ENCODE measurements at regions not wholly inside any gene's neighbourhood (a gene's known extent, or its start where the extent isn't known, plus 50 kb on each side); places are given as distances from the start of the nearest gene placed in this dataset.

DNA sequence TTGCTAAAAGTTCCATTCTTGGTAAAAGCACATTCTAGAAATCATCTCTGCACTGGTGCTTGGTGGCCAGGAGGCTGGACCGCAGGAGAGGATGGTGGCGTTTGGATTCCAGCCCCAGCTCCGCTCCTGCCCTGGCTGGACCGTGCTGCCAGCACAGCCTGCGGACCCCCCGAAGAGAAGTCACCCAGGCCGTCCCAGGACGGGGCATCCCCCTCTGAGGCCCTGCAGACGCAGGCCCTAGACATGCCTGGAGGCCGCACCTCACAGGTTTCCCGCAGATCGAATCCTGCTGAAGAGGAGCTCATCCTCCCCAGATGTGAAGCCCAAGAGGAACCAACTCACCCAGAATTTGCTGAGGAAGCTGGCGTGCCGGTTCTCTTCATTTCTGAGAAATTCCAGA, 159.0 kb downstream of the TEX29 start:
- Mint-ChIP-seq H3K36me3 (no peaks in the 10 kb centered on the region), H3K27ac (no peak overlapping the region), H3K9me3 (0 out of 2 replicates have a peak, but pooled peaks cover 3% of the 10 kb centered on the region), H3K27me3 (ENCODE audit: low read depth) (no peaks in the 10 kb centered on the region), H3K4me1 (0 out of 2 replicates have a peak, but pooled peaks cover 4% of the 10 kb centered on the region), H3K4me3 (no peak overlapping the region)
- ATAC-seq (no peak), DNase-seq (ENCODE audit: low spot score) (no peak)
- TF ChIP-seq MXD4 (CRISPR knock-in tag; IDR thresholded peaks at IDR 0.05; ENCODE audit: borderline replicate concordance) (no peak), ZNF671 (CRISPR knock-in tag; IDR thresholded peaks at IDR 0.05) (no peak)
- ChIA-PET POLR2A (no interaction called here), CTCF (interaction anchor here (1.1 to 1.7 kb wide), 2 partner anchors 25 to 39 kb away, joined by 3 to 7 read pairs; no protein-coding TSS in a partner anchor)

DNA sequence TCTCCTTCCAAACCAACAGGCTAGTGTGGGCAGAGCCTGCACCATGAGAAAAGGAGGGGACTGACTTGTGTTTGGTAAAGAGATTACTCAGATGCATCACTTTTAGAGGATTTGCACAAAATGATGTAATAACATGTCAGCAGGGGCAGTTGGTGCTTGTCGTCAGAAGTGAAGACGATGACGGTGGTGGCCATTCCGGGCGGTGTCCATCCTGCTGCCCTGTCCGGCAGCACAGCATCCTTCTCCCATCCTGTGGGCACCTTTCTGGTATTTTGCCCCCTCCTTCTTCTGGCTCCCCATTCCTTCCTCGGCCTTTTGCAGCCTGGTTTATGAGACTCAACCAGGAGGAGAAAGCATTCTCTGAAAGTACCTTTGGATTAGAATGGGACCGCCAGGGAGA, 160.1 kb downstream of the TEX29 start:
- Mint-ChIP-seq H3K4me1 (0 out of 2 replicates have a peak, but pooled peaks cover 4% of the 10 kb centered on the region), H3K27ac (no peak overlapping the region), H3K36me3 (peaks cover 1% of the 10 kb centered on the region; the same call in 1 of the 2 replicates), H3K27me3 (ENCODE audit: low read depth) (no peaks in the 10 kb centered on the region), H3K9me3 (peaks cover 7% of the 10 kb centered on the region), H3K4me3 (no peak overlapping the region)
- ChIA-PET POLR2A (no interaction called here), CTCF (interaction anchor here (1.5 to 1.7 kb wide), 2 partner anchors 24 kb away, joined by 4 to 7 read pairs; no protein-coding TSS in a partner anchor)
- no peak for TF ChIP-seq ZBTB21 (CRISPR knock-in tag; IDR thresholded peaks at IDR 0.05; ENCODE audit: borderline replicate concordance)
- TF ChIP-seq TCF7 (CRISPR knock-in tag; IDR thresholded peaks at IDR 0.05; ENCODE audit: low read depth) = no peak
- TF ChIP-seq ZNF281 (CRISPR knock-in tag; IDR thresholded peaks at IDR 0.05) = no peak
- TF ChIP-seq ZNF121 (CRISPR knock-in tag; IDR thresholded peaks at IDR 0.05) = no peak
- no peak for TF ChIP-seq ZNF138 (CRISPR knock-in tag; conservative IDR thresholded peaks at IDR 0.05)
- TF ChIP-seq CDX4 (CRISPR knock-in tag; IDR thresholded peaks at IDR 0.05; ENCODE audit: borderline replicate concordance) = no peak
- no peak for TF ChIP-seq CBFB (CRISPR knock-in tag; IDR thresholded peaks at IDR 0.05; ENCODE audit: low read depth)
- TF ChIP-seq IRF1 (CRISPR knock-in tag; IDR thresholded peaks at IDR 0.05) = no peak
- TF ChIP-seq ZNF423 (CRISPR knock-in tag; IDR thresholded peaks at IDR 0.05) = no peak
- no peak for TF ChIP-seq OVOL2 (CRISPR knock-in tag; IDR thresholded peaks at IDR 0.05; ENCODE audit: borderline replicate concordance)
- TF ChIP-seq, protein P1, sequence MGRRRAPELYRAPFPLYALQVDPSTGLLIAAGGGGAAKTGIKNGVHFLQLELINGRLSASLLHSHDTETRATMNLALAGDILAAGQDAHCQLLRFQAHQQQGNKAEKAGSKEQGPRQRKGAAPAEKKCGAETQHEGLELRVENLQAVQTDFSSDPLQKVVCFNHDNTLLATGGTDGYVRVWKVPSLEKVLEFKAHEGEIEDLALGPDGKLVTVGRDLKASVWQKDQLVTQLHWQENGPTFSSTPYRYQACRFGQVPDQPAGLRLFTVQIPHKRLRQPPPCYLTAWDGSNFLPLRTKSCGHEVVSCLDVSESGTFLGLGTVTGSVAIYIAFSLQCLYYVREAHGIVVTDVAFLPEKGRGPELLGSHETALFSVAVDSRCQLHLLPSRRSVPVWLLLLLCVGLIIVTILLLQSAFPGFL (CRISPR knock-in tag; IDR thresholded peaks at IDR 0.05; ENCODE audit: borderline replicate concordance) = no peak
- TF ChIP-seq ZNF671 (CRISPR knock-in tag; IDR thresholded peaks at IDR 0.05) = no peak
- ATAC-seq = no peak
- no peak for DNase-seq (ENCODE audit: low spot score)

DNA sequence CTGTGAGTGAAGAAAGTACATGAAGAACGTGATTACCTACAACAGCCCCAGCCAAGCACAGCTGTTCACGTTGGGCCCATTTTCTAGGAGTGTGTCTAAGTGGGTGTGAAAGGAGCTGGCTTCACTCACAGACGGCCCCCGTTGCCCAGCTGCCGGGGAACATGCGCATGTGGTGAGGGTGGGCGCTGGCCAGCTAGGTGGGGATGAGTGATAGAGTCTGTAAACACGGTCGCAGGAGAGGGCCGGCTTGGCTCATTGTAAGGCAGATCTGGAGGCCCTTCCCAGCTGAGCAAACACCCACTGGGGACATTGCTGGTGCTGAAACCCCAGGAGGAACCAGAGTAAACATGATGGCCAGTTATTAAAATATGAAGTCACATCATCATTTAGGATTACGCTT, 160.5 kb downstream of the TEX29 start:
- no peak overlapping the region for H3K4me3 Mint-ChIP-seq
- H3K27me3 Mint-ChIP-seq (ENCODE audit: low read depth) = no peaks in the 10 kb centered on the region
- CTCF ChIA-PET = interaction anchor here (1.5 kb wide), 1 partner anchor 24 kb away, joined by 4 read pairs; no protein-coding TSS in a partner anchor
- peaks cover 4% of the 10 kb centered on the region; the same call in 1 of the 2 replicates for H3K36me3 Mint-ChIP-seq
- peaks cover 11% of the 10 kb centered on the region for H3K9me3 Mint-ChIP-seq
- ATAC-seq = no peak
- 0 out of 2 replicates have a peak, but pooled peaks cover 4% of the 10 kb centered on the region for H3K4me1 Mint-ChIP-seq
- POLR2A ChIA-PET = no interaction called here
- DNase-seq (ENCODE audit: low spot score) = no peak
- H3K27ac Mint-ChIP-seq = no peak overlapping the region
- TF ChIP-seq ZMAT4 (CRISPR knock-in tag; IDR thresholded peaks at IDR 0.05) (no peak), RORB (CRISPR knock-in tag; IDR thresholded peaks at IDR 0.05) (no peak), ZNF317 (CRISPR knock-in tag; IDR thresholded peaks at IDR 0.05; ENCODE audit: borderline replicate concordance, low read depth) (no peak), ZNF423 (CRISPR knock-in tag; IDR thresholded peaks at IDR 0.05) (no peak), PRRX2 (CRISPR knock-in tag; IDR thresholded peaks at IDR 0.05) (no peak), FOXJ3 (CRISPR knock-in tag; IDR thresholded peaks at IDR 0.05; ENCODE audit: borderline replicate concordance) (no peak), NFYB (CRISPR knock-in tag; conservative IDR thresholded peaks at IDR 0.05; ENCODE audit: low read depth) (no peak), AR (CRISPR knock-in tag; IDR thresholded peaks at IDR 0.05) (no peak), CDX4 (CRISPR knock-in tag; IDR thresholded peaks at IDR 0.05; ENCODE audit: borderline replicate concordance) (no peak), ATF1 (CRISPR knock-in tag; IDR thresholded peaks at IDR 0.05) (no peak), FOXK1 (CRISPR knock-in tag; IDR thresholded peaks at IDR 0.05) (no peak), HMGA2 (CRISPR knock-in tag; IDR thresholded peaks at IDR 0.05) (no peak), NFATC4 (CRISPR knock-in tag; IDR thresholded peaks at IDR 0.05) (no peak)

All from WTC11 (cell line).